GM12878 (cell line): ENCODE measurements at regions not wholly inside any gene's neighbourhood (a gene's known extent, or its start where the extent isn't known, plus 50 kb on each side); places are given as distances from the start of the nearest gene placed in this dataset.

Source experiments
- ATAC-seq: fragments of 200-7000 bp; cut with Tn5 transposase; 3 replicates; pipeline ENCODE4 v1.9.1; 2020; ENCODE audit warnings: mild to moderate bottlenecking, moderate library complexity
- BruUV-seq: library from RNA; stranded (reverse); fragments of 400-500 nt; replicated peaks from 2 replicates; lab custom pipeline; 2021; lab: Mats Ljungman, UMichigan
- CTCF ChIA-PET: fragments of 300-600 bp; sonication (Branson Sonifier 250); formaldehyde crosslinking; extraction: SDS; loops from one replicate; lab custom pipeline; 2021; ENCODE audit warnings: inconsistent platforms; lab: Yijun Ruan, JAX
- POLR2A ChIA-PET: fragments of 350-600 bp; formaldehyde crosslinking; extraction: SDS; loops from one replicate; lab custom pipeline; 2021; ENCODE audit warnings: inconsistent platforms; lab: Charles Lee
- RAD21 ChIA-PET: fragments of 300-600 bp; sonication (Branson Sonifier 250); formaldehyde crosslinking; loops from one replicate; lab custom pipeline; 2023; ENCODE audit warnings: antibody characterized with exemption; ENCODE audit not compliant: unreplicated experiment; lab: Charles Lee
- SMC1A ChIA-PET: fragments of 300-600 bp; sonication (Branson Sonifier 250); formaldehyde crosslinking; loops from one replicate; lab custom pipeline; 2023; ENCODE audit not compliant: unreplicated experiment, uncharacterized antibody; lab: Charles Lee
- DNase-seq: peaks from one replicate; pipeline ENCODE4 v3.0.0-alpha.2; 2011; ENCODE audit warnings: low read depth, low spot score
- FAIRE-seq: peaks from 3 replicates; lab custom pipeline; 2011; peaks lifted over from hg19 to GRCh38; lab: Jason Lieb, UNC
- H2AFZ ChIP-seq: 2 replicates; pipeline ENCODE4 v1.6.0; 2011; ENCODE audit warnings: low read depth, low read length, control low read depth; ENCODE audit not compliant: control insufficient read depth
- H3K27ac ChIP-seq: 2 replicates; pipeline ENCODE4 v1.5.1; 2011; ENCODE audit warnings: control low read depth; ENCODE audit not compliant: control insufficient read depth, insufficient read depth
- H3K27me3 ChIP-seq, 2 experiments: replicated peaks in 1 of 2; 2 replicates each; pipeline versions ENCODE4 v1.6.0 to v1.6.1; 2011; ENCODE audit warnings: low read length in 1 of 2; ENCODE audit not compliant: control insufficient read depth in 2 of 2, insufficient read depth in 2 of 2
- H3K36me3 ChIP-seq, 2 experiments: 2 replicates each; pipeline ENCODE4 v1.5.1; 2011; ENCODE audit warnings: low read length in 1 of 2; ENCODE audit not compliant: control insufficient read depth in 2 of 2, insufficient read depth in 2 of 2
- H3K4me1 ChIP-seq: 2 replicates; pipeline ENCODE4 v1.6.1; 2011; ENCODE audit warnings: mild to moderate bottlenecking, low read length, moderate library complexity, mixed read lengths; ENCODE audit not compliant: control insufficient read depth, insufficient read depth
- H3K4me2 ChIP-seq: 2 replicates; pipeline ENCODE4 v1.6.0; 2011; ENCODE audit warnings: control low read depth; ENCODE audit not compliant: control insufficient read depth, insufficient read depth
- H3K4me3 ChIP-seq: fragments of 200-600 bp; sonication (generic); 2 replicates; pipeline ENCODE4 v1.5.1; 2016
- H3K79me2 ChIP-seq: 2 replicates; pipeline ENCODE4 v1.6.0; 2011; ENCODE audit warnings: low read length; ENCODE audit not compliant: control insufficient read depth, insufficient read depth
- H3K9ac ChIP-seq: 2 replicates; pipeline ENCODE4 v1.8.0; 2011; ENCODE audit warnings: low read length, control low read depth, mixed read lengths; ENCODE audit not compliant: control insufficient read depth, insufficient read depth
- H3K9me3 ChIP-seq: replicated peaks from 3 replicates; pipeline ENCODE4 v1.5.1; 2011; ENCODE audit warnings: mild to moderate bottlenecking, low read length; ENCODE audit not compliant: control insufficient read depth, insufficient read depth
- H4K20me1 ChIP-seq: 2 replicates; pipeline ENCODE4 v1.6.0; 2011; ENCODE audit not compliant: control insufficient read depth, insufficient read depth
- FOXK2 ChIP-seq: fragments of 450-650 bp; IDR thresholded peaks from 2 replicates; pipeline ENCODE4 v1.6.1; 2017; ENCODE audit warnings: mild to moderate bottlenecking, moderate library complexity
- POLR2AphosphoS5 ChIP-seq: IDR thresholded peaks from 2 replicates; pipeline ENCODE4 v1.6.1; 2011; ENCODE audit warnings: mild to moderate bottlenecking, low read length, inconsistent platforms
- RAD21 ChIP-seq: IDR thresholded peaks from 2 replicates; pipeline ENCODE4 v1.6.1; 2011; ENCODE audit warnings: mild to moderate bottlenecking, low read depth, low read length, moderate library complexity; ENCODE audit not compliant: insufficient read depth
- SMC3 ChIP-seq: IDR thresholded peaks from 2 replicates; pipeline ENCODE4 v1.6.1; 2011; ENCODE audit warnings: low read length, improper control_type of control experiment, borderline replicate concordance
- ZNF207 ChIP-seq: fragments of 450-650 bp; IDR thresholded peaks from 2 replicates; pipeline ENCODE4 v1.6.1; 2014; ENCODE audit warnings: antibody characterized with exemption, mild to moderate bottlenecking, borderline replicate concordance
- WGBS: methylation state at CpG from one replicate; pipeline ENCODE4 v1.1.6; 2016; ENCODE audit warnings: low lambda C conversion rate; ENCODE audit not compliant: insufficient replicate concordance, insufficient coverage; ENCODE audit errors: missing lambda C conversion rate; 5-methylcytosine and 5-hydroxymethylcytosine counted together
- in situ Hi-C: fragments of 300-500 bp; cut with MboI; formaldehyde crosslinking; loops from 9 replicates; pipeline ENCODE4 v1.14.3; 2018; ENCODE audit warnings: mixed read lengths
- intact Hi-C: fragments of 100-400 bp; cut with micrococcal nuclease; formaldehyde crosslinking; loops from one replicate; pipeline ENCODE4 v1.14.2; 2022; ENCODE audit not compliant: unreplicated experiment
- TF ChIP-seq, protein P1 (sequence below): IDR thresholded peaks from 2 replicates; pipeline ENCODE4 v1.6.1; 2012; ENCODE audit warnings: improper control_type of control experiment, low read depth, low read length; ENCODE audit not compliant: insufficient replicate concordance
- TF ChIP-seq, protein P2 (sequence below), 3 experiments: IDR thresholded peaks in 2 of 3; conservative IDR thresholded peaks in 1 of 3; 2 replicates each; pipeline ENCODE4 v1.5.1; 2011; ENCODE audit warnings: low read depth in 3 of 3, low read length in 3 of 3, mild to moderate bottlenecking in 3 of 3, control low read depth in 2 of 3, moderate library complexity in 2 of 3, inconsistent platforms in 1 of 3, mixed read lengths in 1 of 3; ENCODE audit not compliant: control insufficient read depth in 2 of 3, insufficient read depth in 1 of 3; ENCODE audit errors: extremely low read depth in 1 of 3
- TF ChIP-seq, protein P3 (sequence below): IDR thresholded peaks from 2 replicates; pipeline ENCODE4 v1.6.1; 2011; ENCODE audit warnings: low read depth, low read length, improper control_type of control experiment, borderline replicate concordance

DNA sequence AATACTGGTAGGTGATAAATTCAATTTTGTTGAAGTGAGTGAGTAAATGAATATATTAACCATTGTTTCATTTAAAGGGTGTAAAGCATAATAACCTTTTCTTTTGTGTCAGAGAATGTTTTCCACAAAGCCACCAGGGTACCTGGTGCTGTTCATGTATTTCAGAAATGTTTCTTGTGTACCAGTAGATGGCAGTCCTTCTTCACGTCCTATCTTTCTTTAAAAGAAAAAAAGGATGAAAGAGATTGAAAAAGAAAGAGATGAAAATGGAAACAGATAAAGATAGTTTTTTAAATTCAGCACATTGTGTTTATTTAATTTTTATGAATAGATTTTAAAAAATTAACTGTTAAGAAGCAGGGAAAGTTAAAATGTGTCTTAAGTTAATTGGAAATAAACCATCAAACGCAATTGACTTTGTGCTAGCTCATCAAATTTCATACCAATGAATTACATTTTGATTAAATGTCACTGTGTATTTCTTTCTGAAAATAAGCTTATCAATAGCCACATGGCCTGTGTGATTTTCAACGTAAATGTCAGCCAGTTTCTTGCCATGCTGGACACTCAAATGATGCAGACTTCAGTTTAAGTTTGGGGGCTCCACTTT, 65.5 kb upstream of the CHORDC1 start:
- no peak for DNase-seq
- no TSS peak for BruUV-seq
- in situ Hi-C loops (loop anchor here (25.0 kb wide), 1 partner anchor 949 kb away; no protein-coding TSS in a partner anchor), intact Hi-C loops (loop anchor here (1.0 to 10.0 kb wide), 3 partner anchors 146 to 959 kb away; no protein-coding TSS in a partner anchor)
- WGBS = 5% methylated on average over 3 of the region's 3 CpGs
- no peaks in the 10 kb centered on the region for H3K79me2 ChIP-seq
- POLR2A ChIA-PET = no interaction called here
- H3K36me3 ChIP-seq = no peaks in the 10 kb centered on the region
- H3K9ac ChIP-seq = no peak overlapping the region
- no peaks in the 10 kb centered on the region for H3K27me3 ChIP-seq
- ATAC-seq = peak; percentile 63; the same call in 2 of the 3 replicates
- H3K4me3 ChIP-seq = no peak overlapping the region
- H3K4me1 ChIP-seq = no peaks in the 10 kb centered on the region
- H3K4me2 ChIP-seq = no peak overlapping the region
- CTCF ChIA-PET = interaction anchor here (0.7 to 5.1 kb wide), 16 partner anchors 9 to 960 kb away, joined by 3 to 36 read pairs (median 4); no protein-coding TSS in a partner anchor
- RAD21 ChIA-PET = interaction anchor here (0.7 to 2.3 kb wide), 4 partner anchors 21 to 172 kb away, joined by 3 to 8 read pairs (median 4); no protein-coding TSS in a partner anchor
- H2AFZ ChIP-seq = no peak overlapping the region
- SMC1A ChIA-PET = interaction anchor here (0.7 to 2.3 kb wide), 13 partner anchors 14 to 174 kb away, joined by 3 to 10 read pairs (median 4); no protein-coding TSS in a partner anchor
- no peak for FAIRE-seq
- no peaks in the 10 kb centered on the region for H3K9me3 ChIP-seq
- no peak overlapping the region for H3K27ac ChIP-seq
- H4K20me1 ChIP-seq = no peaks in the 10 kb centered on the region
- TF ChIP-seq, protein P1, sequence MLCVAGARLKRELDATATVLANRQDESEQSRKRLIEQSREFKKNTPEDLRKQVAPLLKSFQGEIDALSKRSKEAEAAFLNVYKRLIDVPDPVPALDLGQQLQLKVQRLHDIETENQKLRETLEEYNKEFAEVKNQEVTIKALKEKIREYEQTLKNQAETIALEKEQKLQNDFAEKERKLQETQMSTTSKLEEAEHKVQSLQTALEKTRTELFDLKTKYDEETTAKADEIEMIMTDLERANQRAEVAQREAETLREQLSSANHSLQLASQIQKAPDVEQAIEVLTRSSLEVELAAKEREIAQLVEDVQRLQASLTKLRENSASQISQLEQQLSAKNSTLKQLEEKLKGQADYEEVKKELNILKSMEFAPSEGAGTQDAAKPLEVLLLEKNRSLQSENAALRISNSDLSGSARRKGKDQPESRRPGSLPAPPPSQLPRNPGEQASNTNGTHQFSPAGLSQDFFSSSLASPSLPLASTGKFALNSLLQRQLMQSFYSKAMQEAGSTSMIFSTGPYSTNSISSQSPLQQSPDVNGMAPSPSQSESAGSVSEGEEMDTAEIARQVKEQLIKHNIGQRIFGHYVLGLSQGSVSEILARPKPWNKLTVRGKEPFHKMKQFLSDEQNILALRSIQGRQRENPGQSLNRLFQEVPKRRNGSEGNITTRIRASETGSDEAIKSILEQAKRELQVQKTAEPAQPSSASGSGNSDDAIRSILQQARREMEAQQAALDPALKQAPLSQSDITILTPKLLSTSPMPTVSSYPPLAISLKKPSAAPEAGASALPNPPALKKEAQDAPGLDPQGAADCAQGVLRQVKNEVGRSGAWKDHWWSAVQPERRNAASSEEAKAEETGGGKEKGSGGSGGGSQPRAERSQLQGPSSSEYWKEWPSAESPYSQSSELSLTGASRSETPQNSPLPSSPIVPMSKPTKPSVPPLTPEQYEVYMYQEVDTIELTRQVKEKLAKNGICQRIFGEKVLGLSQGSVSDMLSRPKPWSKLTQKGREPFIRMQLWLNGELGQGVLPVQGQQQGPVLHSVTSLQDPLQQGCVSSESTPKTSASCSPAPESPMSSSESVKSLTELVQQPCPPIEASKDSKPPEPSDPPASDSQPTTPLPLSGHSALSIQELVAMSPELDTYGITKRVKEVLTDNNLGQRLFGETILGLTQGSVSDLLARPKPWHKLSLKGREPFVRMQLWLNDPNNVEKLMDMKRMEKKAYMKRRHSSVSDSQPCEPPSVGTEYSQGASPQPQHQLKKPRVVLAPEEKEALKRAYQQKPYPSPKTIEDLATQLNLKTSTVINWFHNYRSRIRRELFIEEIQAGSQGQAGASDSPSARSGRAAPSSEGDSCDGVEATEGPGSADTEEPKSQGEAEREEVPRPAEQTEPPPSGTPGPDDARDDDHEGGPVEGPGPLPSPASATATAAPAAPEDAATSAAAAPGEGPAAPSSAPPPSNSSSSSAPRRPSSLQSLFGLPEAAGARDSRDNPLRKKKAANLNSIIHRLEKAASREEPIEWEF = no peak
- peak; percentile 31; the same call in 1 of the 2 replicates for TF ChIP-seq SMC3
- TF ChIP-seq FOXK2 = no peak
- TF ChIP-seq, protein P2, sequence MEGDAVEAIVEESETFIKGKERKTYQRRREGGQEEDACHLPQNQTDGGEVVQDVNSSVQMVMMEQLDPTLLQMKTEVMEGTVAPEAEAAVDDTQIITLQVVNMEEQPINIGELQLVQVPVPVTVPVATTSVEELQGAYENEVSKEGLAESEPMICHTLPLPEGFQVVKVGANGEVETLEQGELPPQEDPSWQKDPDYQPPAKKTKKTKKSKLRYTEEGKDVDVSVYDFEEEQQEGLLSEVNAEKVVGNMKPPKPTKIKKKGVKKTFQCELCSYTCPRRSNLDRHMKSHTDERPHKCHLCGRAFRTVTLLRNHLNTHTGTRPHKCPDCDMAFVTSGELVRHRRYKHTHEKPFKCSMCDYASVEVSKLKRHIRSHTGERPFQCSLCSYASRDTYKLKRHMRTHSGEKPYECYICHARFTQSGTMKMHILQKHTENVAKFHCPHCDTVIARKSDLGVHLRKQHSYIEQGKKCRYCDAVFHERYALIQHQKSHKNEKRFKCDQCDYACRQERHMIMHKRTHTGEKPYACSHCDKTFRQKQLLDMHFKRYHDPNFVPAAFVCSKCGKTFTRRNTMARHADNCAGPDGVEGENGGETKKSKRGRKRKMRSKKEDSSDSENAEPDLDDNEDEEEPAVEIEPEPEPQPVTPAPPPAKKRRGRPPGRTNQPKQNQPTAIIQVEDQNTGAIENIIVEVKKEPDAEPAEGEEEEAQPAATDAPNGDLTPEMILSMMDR (IDR thresholded peaks at IDR 0.05 in 2 of 3, conservative IDR thresholded peaks at IDR 0.05 in 1 of 3; ENCODE audit: control insufficient read depth in 2 of 3, extremely low read depth in 1 of 3, insufficient read depth in 1 of 3, low read depth in 3 of 3, low read length in 3 of 3) = peak; percentile 50 to 57 (median 54)
- TF ChIP-seq, protein P3, sequence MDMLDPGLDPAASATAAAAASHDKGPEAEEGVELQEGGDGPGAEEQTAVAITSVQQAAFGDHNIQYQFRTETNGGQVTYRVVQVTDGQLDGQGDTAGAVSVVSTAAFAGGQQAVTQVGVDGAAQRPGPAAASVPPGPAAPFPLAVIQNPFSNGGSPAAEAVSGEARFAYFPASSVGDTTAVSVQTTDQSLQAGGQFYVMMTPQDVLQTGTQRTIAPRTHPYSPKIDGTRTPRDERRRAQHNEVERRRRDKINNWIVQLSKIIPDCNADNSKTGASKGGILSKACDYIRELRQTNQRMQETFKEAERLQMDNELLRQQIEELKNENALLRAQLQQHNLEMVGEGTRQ = no peak
- TF ChIP-seq ZNF207 = no peak
- TF ChIP-seq POLR2AphosphoS5 = no peak
- TF ChIP-seq RAD21 = peak; percentile 70
